IMR-90 (cell line): ENCODE measurements at regions not wholly inside any gene's neighbourhood (a gene's known extent, or its start where the extent isn't known, plus 50 kb on each side); places are given as distances from the start of the nearest gene placed in this dataset.

Source experiments
- ATAC-seq: fragments of 200-7000 bp; cut with Tn5 transposase; 2 replicates; pipeline ENCODE4 v1.9.1; 2020; ENCODE audit warnings: low read depth, mild to moderate bottlenecking, moderate library complexity
- BruUV-seq: library from RNA; stranded (reverse); fragments of 400-500 nt; replicated peaks from 2 replicates; lab custom pipeline; 2021; lab: Mats Ljungman, UMichigan
- CTCF ChIA-PET: fragments of 300-600 bp; formaldehyde crosslinking; extraction: SDS; loops from one replicate; lab custom pipeline; 2021; ENCODE audit warnings: antibody characterized with exemption; lab: Yijun Ruan, JAX
- POLR2A ChIA-PET: fragments of 300-600 bp; sonication (Branson Sonifier 250); formaldehyde crosslinking; loops from one replicate; lab custom pipeline; 2022; ENCODE audit warnings: antibody characterized with exemption; ENCODE audit not compliant: unreplicated experiment; lab: Charles Lee
- DNase-seq: peaks from one replicate; pipeline ENCODE4 v3.0.0; 2013
- H2AFZ ChIP-seq: replicated peaks from 2 replicates; pipeline ENCODE3; 2013; ENCODE audit warnings: low read length, mild to moderate bottlenecking; ENCODE audit not compliant: poor library complexity
- H2AK5ac ChIP-seq: 2 replicates; pipeline ENCODE4 v1.6.1; 2013; ENCODE audit warnings: low read depth, low read length, inconsistent platforms
- H2AK9ac ChIP-seq: replicated peaks from 2 replicates; pipeline ENCODE3; 2013; ENCODE audit warnings: mild to moderate bottlenecking, low read depth, low read length, moderate library complexity; ENCODE audit not compliant: poor library complexity
- H2BK120ac ChIP-seq: 2 replicates; pipeline ENCODE4 v1.6.1; 2013; ENCODE audit warnings: low read depth, low read length, inconsistent platforms
- H2BK15ac ChIP-seq: 3 replicates; pipeline ENCODE4 v1.6.1; 2013; ENCODE audit warnings: low read depth, low read length, inconsistent platforms
- H2BK20ac ChIP-seq: 2 replicates; pipeline ENCODE4 v1.6.1; 2013; ENCODE audit warnings: low read depth, mild to moderate bottlenecking, inconsistent platforms, low read length, moderate library complexity
- H2BK5ac ChIP-seq: 2 replicates; pipeline ENCODE4 v1.6.1; 2013; ENCODE audit warnings: mild to moderate bottlenecking, low read depth, low read length, inconsistent platforms; ENCODE audit not compliant: poor library complexity, severe bottlenecking
- H3K14ac ChIP-seq: replicated peaks from 2 replicates; pipeline ENCODE4 v1.6.1; 2013; ENCODE audit warnings: low read depth, low read length, inconsistent platforms
- H3K18ac ChIP-seq: 2 replicates; pipeline ENCODE4 v1.6.1; 2013; ENCODE audit warnings: low read depth, low read length, control low read depth
- H3K23ac ChIP-seq: 2 replicates; pipeline ENCODE4 v1.6.1; 2013; ENCODE audit warnings: low read depth, low read length, inconsistent platforms
- H3K27ac ChIP-seq: 2 replicates; pipeline ENCODE4 v1.5.1; 2013; ENCODE audit warnings: mild to moderate bottlenecking, control low read depth, low read length; ENCODE audit not compliant: insufficient read depth
- H3K27me3 ChIP-seq: 2 replicates; pipeline ENCODE4 v1.6.1; 2013; ENCODE audit warnings: low read length; ENCODE audit not compliant: control insufficient read depth, insufficient read depth
- H3K36me3 ChIP-seq: 2 replicates; pipeline ENCODE4 v1.6.1; 2013; ENCODE audit warnings: low read length, mixed read lengths; ENCODE audit not compliant: control insufficient read depth, insufficient read depth
- H3K4ac ChIP-seq: 2 replicates; pipeline ENCODE4 v1.6.1; 2013; ENCODE audit warnings: low read depth, low read length, inconsistent platforms
- H3K4me1 ChIP-seq: 2 replicates; pipeline ENCODE4 v1.6.1; 2013; ENCODE audit warnings: low read length, mixed read lengths; ENCODE audit not compliant: control insufficient read depth, insufficient read depth
- H3K4me2 ChIP-seq: 2 replicates; pipeline ENCODE4 v1.6.1; 2013; ENCODE audit warnings: low read depth, mild to moderate bottlenecking, control low read depth, low read length, moderate library complexity
- H3K4me3 ChIP-seq: 2 replicates; pipeline ENCODE4 v1.5.1; 2013; ENCODE audit warnings: low read depth, mild to moderate bottlenecking, control low read depth, low read length, moderate library complexity; ENCODE audit not compliant: insufficient read depth
- H3K56ac ChIP-seq: 2 replicates; pipeline ENCODE4 v1.6.1; 2013; ENCODE audit warnings: low read length, inconsistent platforms; ENCODE audit not compliant: insufficient read depth; ENCODE audit errors: extremely low read depth
- H3K79me1 ChIP-seq, 2 experiments: 2 replicates each; pipeline ENCODE4 v1.6.1; 2013; ENCODE audit warnings: low read length in 2 of 2, inconsistent platforms in 1 of 2, low read depth in 1 of 2
- H3K9ac ChIP-seq: 2 replicates; pipeline ENCODE4 v1.6.1; 2013; ENCODE audit warnings: low read depth, low read length, control low read depth
- H3K9me1 ChIP-seq: 2 replicates; pipeline ENCODE4 v1.6.1; 2013; ENCODE audit warnings: low read length, inconsistent platforms; ENCODE audit not compliant: insufficient read depth
- H3K9me3 ChIP-seq: 2 replicates; pipeline ENCODE4 v1.6.1; 2013; ENCODE audit warnings: low read length; ENCODE audit not compliant: control insufficient read depth, insufficient read depth
- H4K20me1 ChIP-seq: 2 replicates; pipeline ENCODE4 v1.6.1; 2013; ENCODE audit warnings: low read length, inconsistent platforms; ENCODE audit not compliant: insufficient read depth
- H4K5ac ChIP-seq: 2 replicates; pipeline ENCODE4 v1.6.1; 2013; ENCODE audit warnings: mild to moderate bottlenecking, low read depth, low read length, control low read depth
- H4K8ac ChIP-seq, 2 experiments: 2 replicates each; pipeline ENCODE4 v1.6.1; 2013; ENCODE audit warnings: low read depth in 2 of 2, low read length in 2 of 2, control low read depth in 1 of 2, inconsistent platforms in 1 of 2
- H4K91ac ChIP-seq: 2 replicates; pipeline ENCODE4 v1.6.1; 2013; ENCODE audit warnings: low read depth, low read length, inconsistent platforms; ENCODE audit not compliant: insufficient read depth
- CTCF ChIP-seq: conservative IDR thresholded peaks from 2 replicates; pipeline ENCODE4 v1.5.1; 2012; ENCODE audit warnings: mild to moderate bottlenecking, low read depth, low read length, improper control_type of control experiment
- ELK1 ChIP-seq: fragments of 150-350 bp; IDR thresholded peaks from 2 replicates; pipeline ENCODE4 v1.6.1; 2016; ENCODE audit warnings: low read depth, mild to moderate bottlenecking, low read length, moderate library complexity, borderline replicate concordance
- WGBS, 2 experiments: methylation state at CpG; one replicate each; pipeline versions ENCODE4 v1.1.5 to v1.1.7; 2013; ENCODE audit warnings: missing lambda C conversion rate in 2 of 2; ENCODE audit not compliant: insufficient read length in 1 of 2; ENCODE audit errors: extremely low coverage in 2 of 2; 5-methylcytosine and 5-hydroxymethylcytosine counted together
- dilution Hi-C: fragments of 300-500 bp; cut with HindIII; formaldehyde crosslinking; loops from one replicate; pipeline ENCODE4 v1.14.3; 2018; ENCODE audit warnings: low sequenced_read_pairs; ENCODE audit not compliant: unreplicated experiment
- in situ Hi-C: fragments of 300-500 bp; cut with MboI; formaldehyde crosslinking; loops from 3 replicates; pipeline ENCODE4 v1.14.3; 2019; ENCODE audit warnings: low sequenced_read_pairs, inconsistent platforms, mixed read lengths
- intact Hi-C: fragments of 100-400 bp; cut with micrococcal nuclease; formaldehyde crosslinking; loops from 2 replicates; pipeline ENCODE4 v1.10.0; 2022

GRCh38 chr3:164687902-164688301 lies 390.4 kb downstream of the SI start:
- no peak overlapping the region for H2BK15ac ChIP-seq
- H4K5ac ChIP-seq: no peak overlapping the region
- H3K23ac ChIP-seq: no peak overlapping the region
- H2BK5ac ChIP-seq: no peak overlapping the region
- H3K56ac ChIP-seq: no peak overlapping the region
- H3K27me3 ChIP-seq: no peaks in the 10 kb centered on the region
- in situ Hi-C loops (no loop called here), intact Hi-C loops (no loop called here), dilution Hi-C loops (no loop called here)
- DNase-seq: no peak
- H3K36me3 ChIP-seq: no peaks in the 10 kb centered on the region
- peaks cover 2% of the 10 kb centered on the region; the same call in 1 of the 2 replicates for H3K9me3 ChIP-seq
- CTCF ChIA-PET: no interaction called here
- H2BK20ac ChIP-seq: no peak overlapping the region
- no peaks in the 10 kb centered on the region for H3K79me1 ChIP-seq
- H3K4ac ChIP-seq: no peak overlapping the region
- no peak overlapping the region for H3K4me3 ChIP-seq
- TF ChIP-seq ELK1 (no peak), CTCF (no peak)
- POLR2A ChIA-PET: no interaction called here
- no peaks in the 10 kb centered on the region for H3K9me1 ChIP-seq
- no peak overlapping the region for H2AK5ac ChIP-seq
- H3K27ac ChIP-seq: no peak overlapping the region
- ATAC-seq: no peak
- H3K4me1 ChIP-seq: no peaks in the 10 kb centered on the region
- H4K91ac ChIP-seq: no peak overlapping the region
- no peaks in the 10 kb centered on the region for H4K20me1 ChIP-seq
- H2AK9ac ChIP-seq: no peak overlapping the region
- WGBS, 2 experiments: no CpG with 5 or more reads among the region's 1 CpG
- H2BK120ac ChIP-seq: no peak overlapping the region
- BruUV-seq: no TSS peak
- no peak overlapping the region for H2AFZ ChIP-seq
- no peak overlapping the region for H3K4me2 ChIP-seq
- no peak overlapping the region for H3K14ac ChIP-seq
- no peak overlapping the region for H4K8ac ChIP-seq
- H3K9ac ChIP-seq: no peak overlapping the region
- no peak overlapping the region for H3K18ac ChIP-seq
